Astrocyte (in vitro differentiated cells and primary cell): ENCODE measurements at regions not wholly inside any gene's neighbourhood (a gene's known extent, or its start where the extent isn't known, plus 50 kb on each side); places are given as distances from the start of the nearest gene placed in this dataset.

Source experiments
- DNase-seq: peaks from one replicate; pipeline ENCODE4 v3.0.0-alpha.2; 2010; ENCODE audit warnings: low read depth
- FAIRE-seq: peaks from 2 replicates; lab custom pipeline; 2011; peaks lifted over from hg19 to GRCh38; lab: Jason Lieb, UNC
- H2AFZ ChIP-seq: 2 replicates; pipeline ENCODE4 v1.6.0; 2012; ENCODE audit warnings: low read depth, low read length, inconsistent platforms
- H3K27ac ChIP-seq: 2 replicates; pipeline ENCODE4 v1.5.1; 2011; ENCODE audit warnings: low read depth, low read length, inconsistent platforms
- H3K27me3 ChIP-seq: 2 replicates; pipeline ENCODE4 v1.6.0; 2011; ENCODE audit warnings: low read length, inconsistent platforms; ENCODE audit not compliant: insufficient read depth
- H3K36me3 ChIP-seq: 2 replicates; pipeline ENCODE4 v1.5.1; 2011; ENCODE audit warnings: low read length, inconsistent platforms; ENCODE audit not compliant: insufficient read depth
- H3K4me1 ChIP-seq: 2 replicates; pipeline ENCODE4 v1.5.1; 2011; ENCODE audit warnings: low read length, inconsistent platforms; ENCODE audit not compliant: insufficient read depth
- H3K4me2 ChIP-seq: 2 replicates; pipeline ENCODE4 v1.6.0; 2012; ENCODE audit warnings: low read length, inconsistent platforms
- H3K4me3 ChIP-seq: 2 replicates; pipeline ENCODE4 v1.5.1; 2011; ENCODE audit warnings: low read depth, mild to moderate bottlenecking, low read length, inconsistent platforms; ENCODE audit not compliant: insufficient read depth
- H3K79me2 ChIP-seq: 2 replicates; pipeline ENCODE4 v1.6.0; 2012; ENCODE audit warnings: mild to moderate bottlenecking, low read length, inconsistent platforms; ENCODE audit not compliant: insufficient read depth
- H3K9ac ChIP-seq: 2 replicates; pipeline ENCODE4 v1.6.0; 2012; ENCODE audit warnings: mild to moderate bottlenecking, low read length, inconsistent platforms
- H3K9me3 ChIP-seq: 2 replicates; pipeline ENCODE4 v1.5.1; 2012; ENCODE audit warnings: low read depth, mild to moderate bottlenecking, low read length, inconsistent platforms; ENCODE audit not compliant: insufficient read depth
- H4K20me1 ChIP-seq: 2 replicates; pipeline ENCODE4 v1.6.0; 2012; ENCODE audit warnings: low read length, inconsistent platforms; ENCODE audit not compliant: insufficient read depth
- H3K27ac Mint-ChIP-seq: one replicate; pipeline ENCODE4 v1.8.0; 2021; ENCODE audit warnings: mild to moderate bottlenecking, mixed read lengths; ENCODE audit not compliant: unreplicated experiment
- H3K27me3 Mint-ChIP-seq: one replicate; pipeline ENCODE4 v1.8.0; 2021; ENCODE audit warnings: low read depth, mixed read lengths; ENCODE audit not compliant: unreplicated experiment
- H3K36me3 Mint-ChIP-seq: one replicate; pipeline ENCODE4 v1.8.0; 2021; ENCODE audit warnings: low read depth, mixed read lengths; ENCODE audit not compliant: unreplicated experiment
- H3K4me1 Mint-ChIP-seq: one replicate; pipeline ENCODE4 v1.8.0; 2021; ENCODE audit warnings: low read depth, mixed read lengths; ENCODE audit not compliant: unreplicated experiment
- H3K4me3 Mint-ChIP-seq: one replicate; pipeline ENCODE4 v1.8.0; 2021; ENCODE audit warnings: mild to moderate bottlenecking, moderate library complexity, mixed read lengths; ENCODE audit not compliant: unreplicated experiment
- H3K9me3 Mint-ChIP-seq: one replicate; pipeline ENCODE4 v1.8.0; 2021; ENCODE audit warnings: mild to moderate bottlenecking, mixed read lengths; ENCODE audit not compliant: unreplicated experiment
- CTCF ChIP-seq: IDR thresholded peaks from 2 replicates; pipeline ENCODE4 v1.5.1; 2011; ENCODE audit warnings: low read depth, mild to moderate bottlenecking, inconsistent platforms, low read length, moderate library complexity; ENCODE audit not compliant: insufficient read depth
- EZH2 ChIP-seq: IDR thresholded peaks from 2 replicates; pipeline ENCODE4 v1.6.1; 2012; ENCODE audit warnings: mild to moderate bottlenecking, low read length, inconsistent platforms; ENCODE audit not compliant: insufficient read depth

- Mint-ChIP-seq H3K27ac (no peak overlapping the region), H3K27me3 (peaks cover 5% of the 10 kb centered on the region), H3K9me3 (no peaks in the 10 kb centered on the region), H3K4me3 (no peak overlapping the region), H3K36me3 (no peaks in the 10 kb centered on the region), H3K4me1 (peaks cover 7% of the 10 kb centered on the region)
- H3K9me3 ChIP-seq = no peaks in the 10 kb centered on the region
- H3K79me2 ChIP-seq = no peaks in the 10 kb centered on the region
- no peaks in the 10 kb centered on the region for H4K20me1 ChIP-seq
- no peak overlapping the region for H3K4me3 ChIP-seq
- H3K36me3 ChIP-seq = no peaks in the 10 kb centered on the region
- H2AFZ ChIP-seq = no peak overlapping the region
- no peak for DNase-seq
- no peak overlapping the region for H3K27ac ChIP-seq
- H3K4me1 ChIP-seq = peaks cover 11% of the 10 kb centered on the region
- H3K9ac ChIP-seq = no peak overlapping the region
- no peak for TF ChIP-seq CTCF
- no peak for TF ChIP-seq EZH2
- H3K27me3 ChIP-seq = no peaks in the 10 kb centered on the region
- no peak overlapping the region for H3K4me2 ChIP-seq
- no peak for FAIRE-seq
These were observed 55.5 kb upstream of the KATNAL1 start for GRCh38 chr13:30362869-30363268.

GRCh38 chr13:30363725-30364124 is 56.4 kb upstream of the KATNAL1 start:
- H3K4me3 Mint-ChIP-seq = no peak overlapping the region
- FAIRE-seq (no peak), DNase-seq (no peak)
- Histone ChIP-seq H2AFZ (peak overlapping the region; percentile 73), H4K20me1 (no peaks in the 10 kb centered on the region), H3K36me3 (no peaks in the 10 kb centered on the region), H3K4me3 (no peak overlapping the region), H3K27me3 (no peaks in the 10 kb centered on the region), H3K4me2 (no peak overlapping the region), H3K79me2 (no peaks in the 10 kb centered on the region), H3K9ac (no peak overlapping the region), H3K9me3 (no peaks in the 10 kb centered on the region), H3K4me1 (peaks cover 11% of the 10 kb centered on the region), H3K27ac (no peak overlapping the region)
- TF ChIP-seq EZH2 (no peak), CTCF (no peak)
- H3K36me3 Mint-ChIP-seq = no peaks in the 10 kb centered on the region
- no peaks in the 10 kb centered on the region for H3K9me3 Mint-ChIP-seq
- no peak overlapping the region for H3K27ac Mint-ChIP-seq
- peaks cover 7% of the 10 kb centered on the region for H3K4me1 Mint-ChIP-seq
- peaks cover 5% of the 10 kb centered on the region for H3K27me3 Mint-ChIP-seq

GRCh38 chr13:30364133-30364532 is 56.8 kb upstream of the KATNAL1 start:
- DNase-seq (peak; percentile 55), FAIRE-seq (no peak)
- Mint-ChIP-seq H3K4me1 (peaks cover 7% of the 10 kb centered on the region), H3K36me3 (no peaks in the 10 kb centered on the region), H3K4me3 (no peak overlapping the region), H3K27ac (no peak overlapping the region), H3K9me3 (no peaks in the 10 kb centered on the region), H3K27me3 (peaks cover 5% of the 10 kb centered on the region)
- TF ChIP-seq CTCF = no peak
- TF ChIP-seq EZH2 = no peak
- H3K9me3 ChIP-seq = no peaks in the 10 kb centered on the region
- no peaks in the 10 kb centered on the region for H4K20me1 ChIP-seq
- H3K36me3 ChIP-seq = no peaks in the 10 kb centered on the region
- H3K4me2 ChIP-seq = peak overlapping the region; percentile 10
- H3K4me1 ChIP-seq = peaks cover 11% of the 10 kb centered on the region
- H2AFZ ChIP-seq = peak overlapping the region; percentile 73
- H3K9ac ChIP-seq = no peak overlapping the region
- no peak overlapping the region for H3K4me3 ChIP-seq
- H3K27me3 ChIP-seq = no peaks in the 10 kb centered on the region
- no peaks in the 10 kb centered on the region for H3K79me2 ChIP-seq
- no peak overlapping the region for H3K27ac ChIP-seq
